Large intestine (tissue), 3 donors: ENCODE measurements at regions not wholly inside any gene's neighbourhood (a gene's known extent, or its start where the extent isn't known, plus 50 kb on each side); places are given as distances from the start of the nearest gene placed in this dataset.

Experiments
- DNase-seq, 2 donors: peaks; one replicate each; pipeline versions ENCODE4 v3.0.0 to v3.0.0-alpha.2; 2013
- H3K27ac ChIP-seq: one replicate; pipeline ENCODE4 v1.5.1; 2013; ENCODE audit warnings: low read length
- H3K27me3 ChIP-seq: 2 replicates; pipeline ENCODE4 v1.6.1; 2013; ENCODE audit warnings: low read length; ENCODE audit not compliant: control insufficient read depth, insufficient read depth
- H3K36me3 ChIP-seq: 2 replicates; pipeline ENCODE4 v1.6.1; 2013; ENCODE audit warnings: low read length; ENCODE audit not compliant: control insufficient read depth, insufficient read depth
- H3K4me1 ChIP-seq: one replicate; pipeline ENCODE4 v1.6.1; 2013; ENCODE audit warnings: low read length; ENCODE audit not compliant: control insufficient read depth, insufficient read depth
- H3K4me3 ChIP-seq: one replicate; pipeline ENCODE4 v1.5.1; 2013; ENCODE audit warnings: low read length
- H3K9me3 ChIP-seq: one replicate; pipeline ENCODE4 v1.6.1; 2013; ENCODE audit warnings: mild to moderate bottlenecking, low read depth, low read length, moderate library complexity; ENCODE audit not compliant: control insufficient read depth
- WGBS: methylation state at CpG from one replicate; pipeline ENCODE4 v1.1.5; 2013; ENCODE audit warnings: low lambda C conversion rate; ENCODE audit not compliant: insufficient coverage; 5-methylcytosine and 5-hydroxymethylcytosine counted together

- 100% methylated on average over 1 of the region's 2 CpGs for WGBS
- DNase-seq, result no peak
- no peaks in the 10 kb centered on the region for H3K4me1 ChIP-seq
- H3K4me3 ChIP-seq, result no peak overlapping the region
- no peaks in the 10 kb centered on the region for H3K27me3 ChIP-seq
- no peaks in the 10 kb centered on the region for H3K9me3 ChIP-seq
- H3K36me3 ChIP-seq, result no peaks in the 10 kb centered on the region
- no peak overlapping the region for H3K27ac ChIP-seq
Measured at GRCh38 chr20:58000861-58001260, 227.6 kb downstream of the ANKRD60 start.

DNA sequence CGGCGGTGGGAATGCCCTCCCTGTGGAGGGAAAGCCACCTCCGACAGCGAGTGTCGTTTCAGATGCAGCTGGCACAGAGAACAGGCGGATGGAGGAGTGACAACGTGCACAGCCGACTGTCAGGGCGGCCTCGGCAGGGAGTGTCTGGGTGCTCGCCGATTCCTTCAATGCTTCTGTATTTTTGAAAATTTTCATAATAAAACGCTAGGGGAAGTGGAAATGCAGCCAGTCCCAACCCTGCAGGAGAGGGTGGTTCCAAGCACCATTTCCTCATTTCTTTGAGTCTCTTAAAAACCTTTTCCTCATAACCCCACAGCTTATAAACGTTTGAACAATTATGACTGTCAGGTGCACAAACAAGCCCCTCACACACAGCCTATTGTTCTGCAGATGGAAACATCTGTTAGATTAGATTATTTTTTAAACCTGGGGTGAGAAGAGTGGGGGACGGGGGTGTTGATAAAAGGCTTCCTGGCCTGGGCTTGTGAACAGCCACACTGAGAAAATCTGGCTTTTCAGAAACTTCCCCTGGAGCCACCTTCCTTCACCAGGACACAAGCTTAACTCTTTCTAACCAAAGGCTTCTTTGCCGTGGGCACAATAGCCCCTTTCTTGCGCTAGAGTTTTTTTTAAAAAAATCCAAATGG, 228.9 kb downstream of the ANKRD60 start:
- no CpG with 5 or more reads among the region's 17 CpGs for WGBS
- Histone ChIP-seq H3K4me3 (no peak overlapping the region), H3K4me1 (no peaks in the 10 kb centered on the region), H3K36me3 (no peaks in the 10 kb centered on the region), H3K27ac (no peak overlapping the region), H3K27me3 (no peaks in the 10 kb centered on the region), H3K9me3 (no peaks in the 10 kb centered on the region)
- no peak for DNase-seq

GRCh38 chr20:57998981-57999464, 229.4 kb downstream of the ANKRD60 start:
- H3K27me3 ChIP-seq, result no peaks in the 10 kb centered on the region
- no peaks in the 10 kb centered on the region for H3K9me3 ChIP-seq
- 60% methylated on average over 1 of the region's 9 CpGs for WGBS
- no peaks in the 10 kb centered on the region for H3K4me1 ChIP-seq
- H3K4me3 ChIP-seq, result no peak overlapping the region
- no peaks in the 10 kb centered on the region for H3K36me3 ChIP-seq
- no peak overlapping the region for H3K27ac ChIP-seq
- DNase-seq, result no peak

DNA sequence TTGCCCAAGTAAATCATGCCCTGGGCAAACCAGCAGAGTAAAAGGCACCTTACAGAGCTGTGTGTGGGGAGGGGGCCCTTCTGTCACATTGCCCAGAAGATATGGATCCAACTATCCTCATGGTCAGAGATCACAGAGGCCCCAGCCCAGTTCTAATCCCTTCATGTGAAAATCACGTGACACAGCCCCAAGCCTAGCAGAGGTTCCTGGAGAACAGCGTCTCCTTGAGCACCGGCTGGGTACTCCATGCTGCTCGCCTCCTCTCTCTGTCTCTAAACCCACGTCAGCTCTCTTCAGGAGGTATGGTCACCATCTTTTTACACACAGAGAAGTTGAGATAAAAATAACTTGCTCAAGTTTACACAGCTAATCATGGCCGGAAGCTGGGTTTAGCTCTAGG, 230.2 kb downstream of the ANKRD60 start:
- Histone ChIP-seq H3K27ac (no peak overlapping the region), H3K4me1 (no peaks in the 10 kb centered on the region), H3K27me3 (no peaks in the 10 kb centered on the region), H3K4me3 (no peak overlapping the region), H3K9me3 (no peaks in the 10 kb centered on the region), H3K36me3 (no peaks in the 10 kb centered on the region)
- no peak for DNase-seq
- WGBS, result 80% methylated on average over 2 of the region's 6 CpGs

GRCh38 chr20:57996936-57997890, 231.2 kb downstream of the ANKRD60 start:
- no CpG with 5 or more reads among the region's 2 CpGs for WGBS
- H3K27ac ChIP-seq, result no peak overlapping the region
- DNase-seq, result no peak

GRCh38 chr20:57996465-57996864, 232.0 kb downstream of the ANKRD60 start:
- WGBS, result 80% methylated on average over 1 of the region's 3 CpGs
- Histone ChIP-seq H3K27ac (no peak overlapping the region), H3K36me3 (no peaks in the 10 kb centered on the region), H3K9me3 (no peaks in the 10 kb centered on the region), H3K4me1 (no peaks in the 10 kb centered on the region), H3K4me3 (no peak overlapping the region), H3K27me3 (peaks cover 2% of the 10 kb centered on the region)
- no peak for DNase-seq

More at GRCh38 chr20:57996936-57997890, 231.2 kb downstream of the ANKRD60 start:
- no peaks in the 10 kb centered on the region for H3K9me3 ChIP-seq
- H3K4me3 ChIP-seq, result no peak overlapping the region
- H3K36me3 ChIP-seq, result no peaks in the 10 kb centered on the region
- no peaks in the 10 kb centered on the region for H3K27me3 ChIP-seq
- no peaks in the 10 kb centered on the region for H3K4me1 ChIP-seq

- H3K27me3 ChIP-seq, result peaks cover 3% of the 10 kb centered on the region
- H3K4me3 ChIP-seq, result no peak overlapping the region
- no peak overlapping the region for H3K27ac ChIP-seq
- H3K9me3 ChIP-seq, result no peaks in the 10 kb centered on the region
- no peak for DNase-seq
- H3K36me3 ChIP-seq, result no peaks in the 10 kb centered on the region
- H3K4me1 ChIP-seq, result no peaks in the 10 kb centered on the region
- no CpG with 5 or more reads among the region's 8 CpGs for WGBS
Measured at GRCh38 chr20:57995381-57995977, 233.0 kb downstream of the ANKRD60 start.

DNA sequence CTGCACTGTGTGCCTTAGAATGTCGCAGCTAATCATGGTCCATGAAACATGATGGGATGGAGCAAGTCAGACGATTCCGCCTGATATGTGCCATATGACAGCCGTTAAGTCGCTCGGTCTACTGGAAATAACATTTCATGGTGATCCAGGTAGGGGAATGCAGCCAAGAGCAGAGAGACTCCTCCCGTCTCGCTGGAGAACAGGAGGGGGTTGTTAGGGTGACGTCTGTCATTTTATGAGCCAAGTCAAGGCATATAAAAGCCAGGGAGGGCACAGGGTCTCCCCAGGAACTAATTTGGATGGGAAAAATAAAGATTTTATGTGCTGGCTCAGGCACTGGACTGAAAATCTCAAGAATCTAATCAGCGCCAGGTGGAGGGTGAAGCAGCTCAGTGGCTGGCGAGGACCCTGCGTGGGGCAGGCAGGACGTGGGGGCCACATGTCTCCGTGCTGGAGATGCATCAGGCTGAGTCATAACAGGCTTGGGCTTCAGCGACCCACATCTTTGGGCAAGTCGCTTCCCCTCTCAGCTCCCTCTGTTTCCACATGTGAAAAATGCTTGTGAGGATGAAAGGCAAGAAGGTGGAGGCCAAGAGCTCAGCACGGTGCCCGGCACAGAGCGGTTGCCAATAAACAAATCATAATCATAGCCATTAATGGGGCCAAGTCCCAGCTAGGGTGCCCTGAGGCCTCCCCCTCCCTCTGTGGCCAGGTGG, 234.6 kb downstream of the ANKRD60 start:
- Histone ChIP-seq H3K4me3 (no peak overlapping the region), H3K36me3 (no peaks in the 10 kb centered on the region), H3K9me3 (no peaks in the 10 kb centered on the region), H3K27me3 (peaks cover 3% of the 10 kb centered on the region), H3K27ac (no peak overlapping the region), H3K4me1 (no peaks in the 10 kb centered on the region)
- DNase-seq, result no peak
- WGBS, result 80% methylated on average over 1 of the region's 19 CpGs

DNA sequence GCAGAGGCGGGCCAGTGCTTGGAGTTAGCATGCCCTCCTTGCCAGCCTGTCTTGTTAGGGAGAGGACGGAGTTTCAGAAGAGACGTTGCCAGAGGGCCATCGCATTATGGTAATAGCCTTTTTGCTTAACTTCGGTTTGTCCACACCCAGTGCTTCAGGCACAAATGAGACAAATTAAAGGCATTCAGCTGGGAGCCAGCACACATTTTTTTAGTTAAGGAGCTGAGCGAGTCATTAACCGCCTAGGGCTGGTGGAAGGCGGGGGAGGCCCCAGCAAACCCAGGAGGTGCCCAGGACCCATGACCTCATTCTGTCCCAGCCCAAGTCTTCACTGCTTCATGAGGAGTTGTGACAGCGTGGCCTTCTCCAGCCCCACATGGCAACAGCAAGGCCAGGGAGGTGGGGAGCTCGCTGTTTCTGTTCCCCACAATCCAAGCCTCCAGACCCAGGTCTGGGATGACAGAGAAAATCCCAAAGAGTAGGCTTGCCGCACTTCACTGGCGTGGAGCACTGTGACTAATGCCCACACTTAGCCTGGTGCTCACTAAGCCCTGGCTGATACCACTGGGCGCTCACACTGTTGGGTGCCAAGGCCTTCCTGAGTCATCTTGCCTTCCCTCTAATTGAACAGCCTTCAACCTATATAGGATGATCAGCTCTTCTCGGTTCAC, 237.1 kb downstream of the ANKRD60 start:
- H3K4me1 ChIP-seq, result no peaks in the 10 kb centered on the region
- no peaks in the 10 kb centered on the region for H3K36me3 ChIP-seq
- no CpG with 5 or more reads among the region's 14 CpGs for WGBS
- no peak for DNase-seq
- H3K27me3 ChIP-seq, result peaks cover 3% of the 10 kb centered on the region
- H3K9me3 ChIP-seq, result no peaks in the 10 kb centered on the region
- no peak overlapping the region for H3K4me3 ChIP-seq
- H3K27ac ChIP-seq, result no peak overlapping the region
